HAP-1 (cell line): ENCODE measurements at regions not wholly inside any gene's neighbourhood (a gene's known extent, or its start where the extent isn't known, plus 50 kb on each side); places are given as distances from the start of the nearest gene placed in this dataset.
"Not testable (repeated sequence)": the region's sequence is repeated elsewhere in the genome, so short reads cannot be mapped to it uniquely, and the experiment has no call there.

Source experiments
- DNase-seq, 2 experiments: peaks; one replicate each; pipeline ENCODE4 v3.0.0-alpha.2; 2016 to 2020; ENCODE audit warnings: low spot score in 2 of 2
- H3K27me3 ChIP-seq: fragments of 250-450 bp; sonication (Bioruptor Pico); 2 replicates; pipeline ENCODE4 v1.5.1; 2020; ENCODE audit warnings: low read depth, mild to moderate bottlenecking, moderate library complexity
- H3K36me3 ChIP-seq: fragments of 250-450 bp; sonication (Bioruptor Pico); replicated peaks from 2 replicates; pipeline ENCODE4 v1.5.1; 2020; ENCODE audit warnings: mild to moderate bottlenecking
- H3K4me1 ChIP-seq: fragments of 250-450 bp; sonication (Bioruptor Pico); 2 replicates; pipeline ENCODE4 v1.5.1; 2020; ENCODE audit warnings: mild to moderate bottlenecking
- H3K4me3 ChIP-seq: fragments of 250-450 bp; sonication (Bioruptor Pico); 2 replicates; pipeline ENCODE4 v1.5.1; 2020; ENCODE audit warnings: mild to moderate bottlenecking, moderate library complexity
- H3K9me3 ChIP-seq: fragments of 250-450 bp; sonication (Bioruptor Pico); 2 replicates; pipeline ENCODE4 v1.5.1; 2020; ENCODE audit warnings: mild to moderate bottlenecking, moderate library complexity
- in situ Hi-C: fragments of 300-500 bp; cut with MboI; formaldehyde crosslinking; loops from 3 replicates; pipeline ENCODE4 v1.14.3; 2020; ENCODE audit warnings: low sequenced_read_pairs, inconsistent platforms, mixed read lengths

GRCh38 chr15:81056304-81056703 lies 55.6 kb downstream of the TLNRD1 start:
- Histone ChIP-seq H3K4me3 (no peak overlapping the region), H3K4me1 (peaks cover 10% of the 10 kb centered on the region), H3K27me3 (peaks cover 25% of the 10 kb centered on the region), H3K9me3 (peaks cover 3% of the 10 kb centered on the region; the same call in 1 of the 2 replicates), H3K36me3 (no peaks in the 10 kb centered on the region)
- DNase-seq, result no peak
- in situ Hi-C loops, result no loop called here

DNA sequence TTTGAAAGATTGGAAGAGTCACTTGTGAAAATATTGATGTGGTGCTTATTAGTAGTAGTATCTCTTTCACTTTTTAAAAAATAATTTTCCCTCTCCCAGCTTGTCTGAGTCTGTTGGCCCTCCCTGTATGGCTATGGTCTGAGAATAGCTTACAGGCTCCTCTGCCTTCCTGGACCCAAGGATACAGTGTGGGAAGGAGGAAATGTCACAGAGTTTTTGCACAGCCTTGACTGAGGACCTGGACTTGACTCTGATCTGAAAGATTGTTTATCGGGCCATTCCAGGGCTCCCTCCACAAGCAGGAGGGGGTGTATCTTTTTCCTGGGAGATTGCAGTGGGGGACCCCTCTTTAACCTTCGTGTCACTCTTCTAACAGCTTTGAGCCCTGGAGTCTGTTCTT lies 59.7 kb downstream of the TLNRD1 start:
- H3K36me3 ChIP-seq, result no peaks in the 10 kb centered on the region
- no peaks in the 10 kb centered on the region for H3K4me1 ChIP-seq
- H3K9me3 ChIP-seq, result peaks cover 3% of the 10 kb centered on the region; the same call in 1 of the 2 replicates
- DNase-seq, result no peak
- H3K4me3 ChIP-seq, result no peak overlapping the region
- in situ Hi-C loops, result no loop called here
- H3K27me3 ChIP-seq, result peaks cover 20% of the 10 kb centered on the region

GRCh38 chr15:81060907-81061306 lies 60.2 kb downstream of the TLNRD1 start:
- H3K36me3 ChIP-seq, result no peaks in the 10 kb centered on the region
- H3K27me3 ChIP-seq, result peaks cover 20% of the 10 kb centered on the region
- peaks cover 3% of the 10 kb centered on the region; the same call in 1 of the 2 replicates for H3K9me3 ChIP-seq
- H3K4me3 ChIP-seq, result no peak overlapping the region
- no peaks in the 10 kb centered on the region for H3K4me1 ChIP-seq
- DNase-seq, result no peak
- in situ Hi-C loops, result no loop called here

GRCh38 chr15:81061490-81062253 lies 60.9 kb downstream of the TLNRD1 start:
- Histone ChIP-seq H3K27me3 (peaks cover 20% of the 10 kb centered on the region), H3K4me1 (no peaks in the 10 kb centered on the region), H3K36me3 (no peaks in the 10 kb centered on the region), H3K9me3 (peaks cover 3% of the 10 kb centered on the region; the same call in 1 of the 2 replicates), H3K4me3 (no peak overlapping the region)
- in situ Hi-C loops, result no loop called here
- no peak for DNase-seq

- Histone ChIP-seq H3K4me1 (no peaks in the 10 kb centered on the region), H3K36me3 (no peaks in the 10 kb centered on the region), H3K27me3 (peaks cover 17% of the 10 kb centered on the region), H3K4me3 (no peak overlapping the region), H3K9me3 (peaks cover 2% of the 10 kb centered on the region; the same call in 1 of the 2 replicates)
- in situ Hi-C loops, result no loop called here
- no peak for DNase-seq
Measured at GRCh38 chr15:81062937-81063336, 62.2 kb downstream of the TLNRD1 start.

GRCh38 chr15:81064253-81064652 lies 63.5 kb downstream of the TLNRD1 start:
- H3K36me3 ChIP-seq, result no peaks in the 10 kb centered on the region
- H3K27me3 ChIP-seq, result peaks cover 15% of the 10 kb centered on the region
- no peaks in the 10 kb centered on the region for H3K4me1 ChIP-seq
- no peak overlapping the region for H3K4me3 ChIP-seq
- DNase-seq, result no peak
- H3K9me3 ChIP-seq, result no peaks in the 10 kb centered on the region
- in situ Hi-C loops, result no loop called here

DNA sequence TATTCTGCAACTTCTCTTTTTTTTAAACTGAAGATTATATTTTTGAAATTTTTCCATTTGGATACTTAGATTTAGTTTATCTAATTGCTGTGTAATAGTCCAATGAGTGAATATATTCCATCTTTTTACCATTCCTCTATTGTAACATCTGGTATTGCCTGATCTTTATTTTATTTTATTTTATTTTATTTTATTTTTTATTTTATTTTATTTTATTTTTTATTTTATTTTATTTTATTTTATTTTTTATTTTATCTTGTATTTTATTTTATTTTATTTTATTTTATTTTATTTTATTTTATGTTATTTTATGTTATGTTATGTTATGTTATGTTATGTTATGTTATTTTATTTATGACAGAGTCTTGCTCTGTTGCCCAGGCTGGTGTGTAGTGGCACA lies 66.5 kb upstream of the CFAP161 start:
- H3K27me3 ChIP-seq, H3K4me1 ChIP-seq, DNase-seq, H3K4me3 ChIP-seq, H3K9me3 ChIP-seq, in situ Hi-C loops, H3K36me3 ChIP-seq: not testable (repeated sequence)

DNA sequence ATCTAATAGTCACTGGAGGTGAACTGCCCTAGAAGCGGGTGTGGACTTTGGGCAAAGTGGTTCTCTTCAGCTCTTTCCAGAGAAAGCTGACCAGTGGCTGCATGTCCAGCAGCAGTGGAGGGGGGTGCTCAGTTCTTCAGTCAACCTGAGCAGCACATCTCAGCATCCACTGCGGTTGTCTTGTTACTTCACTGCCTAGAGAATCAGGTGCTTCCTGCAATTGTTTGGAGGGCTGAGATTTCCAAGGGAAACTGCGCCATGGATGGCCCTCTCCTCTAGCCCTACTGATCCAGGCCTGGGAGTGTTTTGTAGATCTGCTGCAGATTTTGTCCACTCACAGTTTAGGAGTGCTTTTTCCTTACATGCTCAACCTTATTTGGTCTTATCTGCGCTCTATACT lies 65.6 kb upstream of the CFAP161 start:
- Histone ChIP-seq H3K36me3 (no peaks in the 10 kb centered on the region), H3K27me3 (peaks cover 7% of the 10 kb centered on the region), H3K4me1 (no peaks in the 10 kb centered on the region), H3K9me3 (no peaks in the 10 kb centered on the region), H3K4me3 (no peak overlapping the region)
- no peak for DNase-seq
- in situ Hi-C loops, result no loop called here

DNA sequence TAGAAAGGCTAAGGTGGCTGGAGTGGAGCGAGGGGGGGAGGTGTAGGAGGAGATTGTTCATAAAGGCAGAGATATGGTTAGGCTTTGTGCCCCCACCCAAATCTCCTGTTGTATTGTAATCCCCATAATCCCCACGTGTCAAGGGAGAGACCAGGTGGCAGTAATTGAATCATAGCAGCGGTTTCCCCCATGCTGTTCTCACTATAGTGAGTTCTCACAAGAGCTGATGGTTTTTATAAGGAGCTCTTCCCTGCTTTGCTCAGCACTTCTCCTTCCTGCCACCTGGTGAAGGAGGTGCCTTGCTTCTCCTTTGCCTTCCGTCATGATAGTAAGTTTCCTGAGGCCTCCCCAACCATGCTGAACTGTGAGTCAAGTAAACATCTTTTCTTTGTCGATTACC lies 64.7 kb upstream of the CFAP161 start:
- peak in 1 of 2 experiments; percentile 31 for DNase-seq
- in situ Hi-C loops, result no loop called here
- H3K36me3 ChIP-seq, result no peaks in the 10 kb centered on the region

GRCh38 chr15:81069909-81070308 lies 64.2 kb upstream of the CFAP161 start:
- peaks cover 3% of the 10 kb centered on the region; the same call in 1 of the 2 replicates for H3K27me3 ChIP-seq
- in situ Hi-C loops, result no loop called here
- DNase-seq, result no peak

More for the DNA sequence above, 64.7 kb upstream of the CFAP161 start:
- Histone ChIP-seq H3K4me3 (no peak overlapping the region), H3K4me1 (no peaks in the 10 kb centered on the region), H3K9me3 (no peaks in the 10 kb centered on the region), H3K27me3 (peaks cover 3% of the 10 kb centered on the region)

GRCh38 chr15:81071120-81071519 lies 63.0 kb upstream of the CFAP161 start:
- in situ Hi-C loops, result no loop called here
- 0 out of 2 replicates have a peak, but pooled peaks cover 3% of the 10 kb centered on the region for H3K27me3 ChIP-seq
- no peaks in the 10 kb centered on the region for H3K36me3 ChIP-seq
- H3K4me1 ChIP-seq, result no peaks in the 10 kb centered on the region
- DNase-seq, result no peak
- H3K9me3 ChIP-seq, result no peaks in the 10 kb centered on the region
- no peak overlapping the region for H3K4me3 ChIP-seq

More at GRCh38 chr15:81069909-81070308, 64.2 kb upstream of the CFAP161 start:
- Histone ChIP-seq H3K4me3 (no peak overlapping the region), H3K9me3 (no peaks in the 10 kb centered on the region), H3K36me3 (no peaks in the 10 kb centered on the region), H3K4me1 (no peaks in the 10 kb centered on the region)

DNA sequence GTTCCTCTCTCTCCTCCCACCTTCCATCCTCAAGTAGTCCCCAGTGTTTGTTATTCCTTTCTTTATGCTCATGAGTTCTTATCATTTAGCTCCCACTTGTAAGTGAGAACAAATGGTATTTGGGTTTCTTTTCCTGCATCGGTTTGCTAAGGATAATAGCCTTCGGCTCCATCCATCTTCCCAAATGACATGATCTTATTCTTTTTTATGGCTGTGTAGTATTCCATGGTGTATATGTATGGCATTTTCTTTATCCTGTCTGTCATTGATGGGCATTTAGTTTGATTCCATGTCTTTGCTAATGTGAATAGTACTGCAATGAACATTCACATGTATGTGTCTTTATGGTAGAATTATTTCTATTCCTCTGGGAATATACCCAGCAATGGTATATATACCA lies 62.4 kb upstream of the CFAP161 start:
- H3K27me3 ChIP-seq, result no peaks in the 10 kb centered on the region; the same call in 1 of the 2 replicates
- H3K36me3 ChIP-seq, result no peaks in the 10 kb centered on the region
- no peaks in the 10 kb centered on the region for H3K4me1 ChIP-seq
- no peak overlapping the region for H3K4me3 ChIP-seq
- H3K9me3 ChIP-seq, result no peaks in the 10 kb centered on the region
- DNase-seq, result no peak
- in situ Hi-C loops, result no loop called here

- peaks cover 4% of the 10 kb centered on the region; the same call in 1 of the 2 replicates for H3K9me3 ChIP-seq
- in situ Hi-C loops, result no loop called here
- H3K36me3 ChIP-seq, result no peaks in the 10 kb centered on the region
- H3K27me3 ChIP-seq, result no peaks in the 10 kb centered on the region; the same call in 1 of the 2 replicates
- no peak for DNase-seq
- no peaks in the 10 kb centered on the region for H3K4me1 ChIP-seq
- H3K4me3 ChIP-seq, result no peak overlapping the region
Measured at GRCh38 chr15:81072551-81072950, 61.5 kb upstream of the CFAP161 start.

DNA sequence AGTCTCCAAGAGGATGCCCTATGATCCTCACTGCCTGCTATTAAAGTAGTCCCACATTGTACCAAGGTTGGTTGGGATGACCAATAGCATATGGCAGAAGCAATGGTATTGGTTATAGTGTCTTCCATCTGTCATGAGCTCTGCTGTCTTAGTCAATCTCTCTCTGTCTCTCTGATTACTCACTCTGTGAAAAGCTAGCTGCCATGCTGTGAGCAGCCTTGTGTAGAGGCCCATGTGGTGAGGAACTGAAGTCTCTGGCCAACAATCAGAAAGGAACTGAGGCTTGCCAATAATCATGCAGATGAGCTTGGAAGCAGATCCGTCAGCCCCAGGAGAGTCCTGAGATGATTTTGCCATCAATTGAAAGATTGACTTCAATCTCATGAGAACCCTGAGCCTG lies 60.3 kb upstream of the CFAP161 start:
- H3K4me1 ChIP-seq, result no peaks in the 10 kb centered on the region
- H3K36me3 ChIP-seq, result no peaks in the 10 kb centered on the region
- in situ Hi-C loops, result no loop called here
- H3K4me3 ChIP-seq, result no peak overlapping the region
- no peak for DNase-seq
- peaks cover 5% of the 10 kb centered on the region; the same call in 1 of the 2 replicates for H3K9me3 ChIP-seq
- H3K27me3 ChIP-seq, result no peaks in the 10 kb centered on the region; the same call in 1 of the 2 replicates
